ENCODE measurements at regions not wholly inside any gene's neighbourhood (a gene's known extent, or its start where the extent isn't known, plus 50 kb on each side); places are given as distances from the start of the nearest gene placed in this dataset.

DNA sequence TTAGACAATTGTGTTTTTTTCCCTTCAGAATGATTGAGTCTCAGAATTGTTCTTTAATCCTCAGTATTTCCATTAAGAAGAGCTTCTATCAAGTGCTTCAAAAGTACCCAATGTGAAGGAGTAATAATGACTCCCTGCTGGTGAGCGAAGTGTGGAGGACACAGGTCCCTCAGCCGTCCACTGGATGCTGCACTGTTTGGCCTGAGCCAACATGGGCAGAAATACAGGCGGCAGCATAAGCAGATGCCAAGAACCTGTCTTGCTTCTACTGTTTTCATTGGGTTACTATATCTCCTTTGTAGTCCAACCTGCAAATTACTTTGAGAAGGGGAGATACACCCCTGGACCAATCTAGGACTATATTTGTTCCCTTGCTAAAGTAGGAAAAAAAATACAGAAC is 55.3 kb upstream of the DPH5 start:
- no peak for DNase-seq

DNA sequence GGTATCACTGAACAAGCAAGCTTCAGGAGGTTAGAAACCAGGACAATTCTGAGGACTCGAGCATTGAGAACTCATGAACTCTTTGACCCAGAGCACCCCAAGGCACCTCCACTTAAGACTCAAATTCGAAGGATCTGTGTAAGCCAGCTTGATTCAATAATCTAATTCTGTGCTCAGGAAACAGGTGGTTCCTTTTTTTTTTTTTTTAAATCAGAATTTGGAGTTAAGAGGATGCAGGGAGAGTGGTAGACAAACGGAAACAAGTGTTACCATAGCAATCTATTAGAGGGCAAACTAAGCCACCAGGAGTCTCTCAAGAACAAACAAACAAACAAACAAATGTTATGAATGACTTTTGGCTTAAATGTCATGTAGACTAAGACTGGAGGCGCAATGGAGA is 53.8 kb upstream of the DPH5 start:
- DNase-seq, result no peak

DNA sequence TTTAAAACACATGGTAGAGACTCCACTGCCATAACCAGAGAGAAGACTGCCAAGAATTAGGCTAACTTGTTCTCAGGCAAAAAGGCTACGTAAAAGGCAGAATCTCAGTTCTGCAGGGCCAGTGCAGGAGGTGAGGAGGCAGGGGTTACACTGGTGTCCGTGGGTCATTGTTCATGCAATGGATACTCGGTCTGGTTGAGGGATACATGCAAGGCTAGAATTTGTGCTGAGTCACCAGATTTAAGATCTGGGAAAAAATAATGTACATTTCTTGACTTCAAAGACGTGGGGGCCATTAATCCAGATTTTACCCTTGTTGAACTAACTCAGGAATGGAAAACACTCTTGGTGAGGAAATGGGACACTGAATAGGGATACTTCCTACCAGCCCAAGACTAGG is 52.3 kb upstream of the DPH5 start:
- DNase-seq, result no peak

DNA sequence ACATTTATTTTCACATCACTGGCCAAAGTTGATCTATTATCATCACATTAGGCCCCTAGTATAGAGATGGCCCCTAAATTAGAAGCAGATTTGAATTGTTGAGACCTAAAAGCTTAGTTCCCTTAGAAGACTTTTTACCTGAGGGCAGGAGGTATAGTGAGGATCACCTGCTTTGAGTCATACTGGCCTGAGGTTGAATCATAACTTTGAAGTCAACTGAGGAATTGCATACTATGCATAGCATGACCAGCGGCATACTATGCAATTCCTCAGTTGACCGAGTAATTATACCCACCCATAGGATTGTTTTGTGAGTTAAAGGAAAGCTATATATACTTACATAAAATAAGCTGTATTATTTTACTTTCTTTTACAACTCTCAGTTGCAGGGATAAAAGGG is 50.3 kb upstream of the DPH5 start:
- no peak for DNase-seq
